B cell (primary cell): ENCODE measurements at regions not wholly inside any gene's neighbourhood (a gene's known extent, or its start where the extent isn't known, plus 50 kb on each side); places are given as distances from the start of the nearest gene placed in this dataset.

Source experiments
- ATAC-seq: fragments of 200-7000 bp; cut with Tn5 transposase; one replicate; pipeline ENCODE4 v1.10.0; 2021; ENCODE audit warnings: low read depth, mild to moderate bottlenecking, moderate number of reproducible peaks, moderate library complexity
- CTCF ChIA-PET: fragments of 350-600 bp; sonication (Branson Sonifier 250); formaldehyde crosslinking; loops from one replicate; lab custom pipeline; 2021; ENCODE audit warnings: antibody characterized with exemption, inconsistent platforms; lab: Charles Lee
- POLR2A ChIA-PET: fragments of 350-600 bp; sonication (Branson Sonifier 250); formaldehyde crosslinking; loops from one replicate; lab custom pipeline; 2021; ENCODE audit warnings: antibody characterized with exemption; lab: Charles Lee
- DNase-seq: peaks from one replicate; pipeline ENCODE4 v3.0.0; 2013
- H2AFZ ChIP-seq: 2 replicates; pipeline ENCODE4 v1.6.1; 2012; ENCODE audit warnings: mild to moderate bottlenecking, low read depth, low read length; ENCODE audit not compliant: insufficient read depth, poor library complexity, severe bottlenecking
- H3K27ac ChIP-seq, 2 donors: 1 replicate in 1 of 2; 2 replicates in 1 of 2; pipeline ENCODE4 v1.5.1; 2012 to 2013; ENCODE audit warnings: low read length in 2 of 2, mild to moderate bottlenecking in 2 of 2, moderate library complexity in 1 of 2
- H3K27me3 ChIP-seq, 4 experiments: fragments of 200-600 bp in 1 of 4; sonication (generic) in 1 of 4; replicated peaks in 1 of 4; 1 replicate in 2 of 4; 2 replicates in 2 of 4; pipeline versions ENCODE4 v1.6.1 to v1.7.0; 2013 to 2016; ENCODE audit warnings: low read length in 3 of 4, mild to moderate bottlenecking in 2 of 4, mixed read lengths in 1 of 4, moderate library complexity in 1 of 4; ENCODE audit not compliant: insufficient read depth in 4 of 4, control insufficient read depth in 3 of 4; ENCODE audit errors: control extremely low read depth in 1 of 4
- H3K36me3 ChIP-seq, 2 experiments: replicated peaks in 1 of 2; 1 replicate in 1 of 2; 2 replicates in 1 of 2; pipeline versions ENCODE4 v1.6.1 to v1.7.1; 2013; ENCODE audit warnings: low read length in 1 of 2; ENCODE audit not compliant: insufficient read depth in 2 of 2, control insufficient read depth in 1 of 2; ENCODE audit errors: control extremely low read depth in 1 of 2, extremely low read depth in 1 of 2
- H3K4me1 ChIP-seq, 2 donors: fragments of 200-600 bp in 1 of 2; sonication (generic) in 1 of 2; 1 replicate in 1 of 2; 2 replicates in 1 of 2; pipeline versions ENCODE4 v1.5.1 to v1.6.1; 2013 to 2017; ENCODE audit warnings: low read length in 2 of 2; ENCODE audit not compliant: control insufficient read depth in 2 of 2, insufficient read depth in 2 of 2
- H3K4me2 ChIP-seq: replicated peaks from 2 replicates; pipeline ENCODE3; 2012; ENCODE audit warnings: mild to moderate bottlenecking, low read depth, low read length; ENCODE audit not compliant: poor library complexity, severe bottlenecking
- H3K4me3 ChIP-seq, 5 experiments: fragments of 200-600 bp in 1 of 5; sonication (generic) in 1 of 5; 1 replicate in 3 of 5; 2 replicates in 2 of 5; pipeline versions ENCODE4 v1.5.1 to v1.7.0; 2011 to 2016; ENCODE audit warnings: low read length in 4 of 5, mild to moderate bottlenecking in 4 of 5, low read depth in 2 of 5, control low read depth in 1 of 5, moderate library complexity in 1 of 5; ENCODE audit not compliant: insufficient read depth in 1 of 5; ENCODE audit errors: control extremely low read depth in 1 of 5, extremely low read depth in 1 of 5
- H3K79me2 ChIP-seq: fragments of 200-600 bp; sonication (generic); one replicate; pipeline ENCODE4 v1.6.0; 2016; ENCODE audit warnings: low read length; ENCODE audit not compliant: control insufficient read depth, insufficient read depth
- H3K9ac ChIP-seq: fragments of 200-600 bp; sonication (generic); 2 replicates; pipeline ENCODE4 v1.6.1; 2017; ENCODE audit warnings: mild to moderate bottlenecking, low read length, moderate library complexity
- H3K9me3 ChIP-seq, 3 donors: one replicate each; pipeline versions ENCODE4 v1.6.1 to v1.7.1; 2013; ENCODE audit warnings: low read length in 2 of 3; ENCODE audit not compliant: control insufficient read depth in 2 of 3, insufficient read depth in 1 of 3; ENCODE audit errors: control extremely low read depth in 1 of 3
- H4K20me1 ChIP-seq: 2 replicates; pipeline ENCODE4 v1.6.0; 2012; ENCODE audit warnings: mild to moderate bottlenecking, low read length; ENCODE audit not compliant: insufficient read depth, control insufficient read depth, poor library complexity, severe bottlenecking
- H3K27ac Mint-ChIP-seq: one replicate; pipeline ENCODE4 v1.8.0; 2021; ENCODE audit warnings: mixed read lengths
- H3K27me3 Mint-ChIP-seq: one replicate; pipeline ENCODE4 v1.8.0; 2021; ENCODE audit warnings: mixed read lengths
- H3K4me1 Mint-ChIP-seq: one replicate; pipeline ENCODE4 v1.8.0; 2021; ENCODE audit warnings: mixed read lengths
- H3K4me3 Mint-ChIP-seq: one replicate; pipeline ENCODE4 v1.8.0; 2021; ENCODE audit warnings: mixed read lengths
- H3K9me3 Mint-ChIP-seq: one replicate; pipeline ENCODE4 v1.8.0; 2022; ENCODE audit warnings: mixed read lengths; ENCODE audit not compliant: insufficient read depth
- CTCF ChIP-seq: fragments of 200-600 bp; IDR thresholded peaks from one replicate; pipeline ENCODE4 v1.8.0; 2022; ENCODE audit warnings: antibody characterized with exemption, mild to moderate bottlenecking
- EZH2 ChIP-seq: IDR thresholded peaks from 2 replicates; pipeline ENCODE4 v1.6.1; 2012; ENCODE audit warnings: borderline replicate concordance, low read depth, mild to moderate bottlenecking, moderate library complexity, low read length; ENCODE audit not compliant: insufficient read depth, poor library complexity, severe bottlenecking
- intact Hi-C: fragments of 100-400 bp; cut with micrococcal nuclease; formaldehyde crosslinking; loops from one replicate; pipeline ENCODE4 v1.10.0; 2022

- H3K4me1 Mint-ChIP-seq, result no peaks in the 10 kb centered on the region
- Histone ChIP-seq H3K36me3 (no peaks in the 10 kb centered on the region), H3K27me3 (no peaks in the 10 kb centered on the region), H3K9me3 (peaks cover 0 to 2% (median 0%) of the 10 kb centered on the region in 3 donors), H3K9ac (no peak overlapping the region), H3K4me3 (no peak overlapping the region), H2AFZ (no peak overlapping the region), H3K79me2 (no peaks in the 10 kb centered on the region), H3K4me1 (no peaks in the 10 kb centered on the region), H3K27ac (no peak overlapping the region), H4K20me1 (no peaks in the 10 kb centered on the region), H3K4me2 (no peak overlapping the region)
- H3K27me3 Mint-ChIP-seq, result no peaks in the 10 kb centered on the region
- TF ChIP-seq EZH2, result no peak
- no peak for TF ChIP-seq CTCF
- intact Hi-C loops, result no loop called here
- POLR2A ChIA-PET, result no interaction called here
- no peaks in the 10 kb centered on the region for H3K9me3 Mint-ChIP-seq
- ATAC-seq (no peak), DNase-seq (no peak)
- H3K4me3 Mint-ChIP-seq, result no peak overlapping the region
- CTCF ChIA-PET, result no interaction called here
- no peak overlapping the region for H3K27ac Mint-ChIP-seq
Observed at GRCh38 chr11:37687130-37687529, 1089.1 kb upstream of the RAG2 start.

GRCh38 chr11:37671321-37671720 lies 1073.3 kb upstream of the RAG2 start:
- Histone ChIP-seq H3K4me3 (no peak overlapping the region), H3K36me3 (no peaks in the 10 kb centered on the region), H3K4me1 (no peaks in the 10 kb centered on the region), H3K27me3 (no peaks in the 10 kb centered on the region), H3K9ac (no peak overlapping the region), H3K4me2 (no peak overlapping the region), H4K20me1 (no peaks in the 10 kb centered on the region), H3K79me2 (no peaks in the 10 kb centered on the region), H2AFZ (no peak overlapping the region), H3K9me3 (no peaks in the 10 kb centered on the region), H3K27ac (no peak overlapping the region)
- CTCF ChIA-PET, result no interaction called here
- Mint-ChIP-seq H3K27ac (no peak overlapping the region), H3K4me3 (no peak overlapping the region), H3K27me3 (no peaks in the 10 kb centered on the region), H3K9me3 (peaks cover 10% of the 10 kb centered on the region), H3K4me1 (no peaks in the 10 kb centered on the region)
- ATAC-seq, result no peak
- intact Hi-C loops, result no loop called here
- POLR2A ChIA-PET, result no interaction called here
- TF ChIP-seq CTCF, result no peak
- no peak for TF ChIP-seq EZH2
- no peak for DNase-seq
